ENCODE measurements at regions not wholly inside any gene's neighbourhood (a gene's known extent, or its start where the extent isn't known, plus 50 kb on each side); places are given as distances from the start of the nearest gene placed in this dataset.

DNA sequence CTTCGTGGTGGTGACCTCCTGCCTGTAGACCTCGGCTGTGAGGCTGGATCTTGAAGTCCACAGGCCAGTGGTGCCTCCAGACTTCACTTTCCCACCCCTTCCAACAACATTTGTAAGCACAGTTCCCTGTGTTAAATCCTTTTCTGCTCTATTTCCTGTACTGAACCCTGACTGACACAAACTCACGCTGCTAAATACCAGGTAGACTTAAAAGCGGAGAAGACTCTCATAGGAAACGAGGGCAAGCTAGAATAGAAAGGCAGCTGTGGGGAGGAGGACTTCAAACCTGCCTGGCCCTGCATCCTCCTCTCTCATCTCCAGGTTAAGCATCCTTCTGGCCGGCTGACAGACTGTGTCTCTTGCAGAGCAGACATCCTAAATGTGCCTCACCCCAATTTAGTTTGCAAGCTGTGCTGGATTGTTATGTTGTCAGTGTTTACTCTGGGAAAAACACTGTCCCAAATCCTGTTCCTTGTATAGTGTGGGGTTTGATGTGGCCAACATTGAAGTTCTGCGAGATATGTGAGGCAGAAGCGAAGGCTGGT is 58.5 kb upstream of the LARS2 start:
- Histone ChIP-seq H3K9me2 (no peaks in the 10 kb centered on the region), H3K9me3 (no peaks in the 10 kb centered on the region), H3K4me2 (no peak overlapping the region), H3K4me1 (ENCODE audit: control insufficient read depth in 1 of 2, insufficient read depth in 2 of 2, low read depth in 1 of 2, low read length in 1 of 2) (no peaks in the 10 kb centered on the region; a peak in 1 of 4 replicates), H2AFZ (ENCODE audit: low read depth) (no peak overlapping the region), H3K36me3 (replicated peaks in 1 of 2; ENCODE audit: control insufficient read depth in 1 of 2, insufficient read depth in 2 of 2, low read length in 1 of 2) (no peaks in the 10 kb centered on the region), H3K27ac (ENCODE audit: low read depth in 2 of 2, low read length in 1 of 2) (no peak overlapping the region), H3K4me3 (ENCODE audit: low read depth in 2 of 2, low read length in 1 of 2) (no peak overlapping the region), H3K9ac (no peak overlapping the region), H3F3A (replicated peaks; ENCODE audit: insufficient read depth) (no peaks in the 10 kb centered on the region), H3K27me3 (ENCODE audit: insufficient read depth) (peaks cover 36% of the 10 kb centered on the region; the same call in 1 of the 2 replicates), H4K20me1 (ENCODE audit: insufficient read depth) (no peaks in the 10 kb centered on the region), H3K79me2 (ENCODE audit: insufficient read depth) (no peaks in the 10 kb centered on the region)
- ChIA-PET POLR2A (no interaction called here), CTCF (no interaction called here)
- 50% methylated on average over 8 of the region's 8 CpGs for WGBS (ENCODE audit: low lambda C conversion rate)
- no peak for DNase-seq
- TF ChIP-seq TEAD4 (IDR thresholded peaks at IDR 0.05; ENCODE audit: borderline replicate concordance, insufficient read depth) (no peak), CHD2 (IDR thresholded peaks at IDR 0.05; ENCODE audit: low read length, partially characterized antibody) (no peak), MEF2A (IDR thresholded peaks at IDR 0.05; ENCODE audit: borderline replicate concordance, low read depth) (no peak), YY1 (IDR thresholded peaks at IDR 0.05; ENCODE audit: low read depth) (no peak), EZH2phosphoT487 (IDR thresholded peaks at IDR 0.05; ENCODE audit: borderline replicate concordance, low read depth) (no peak), EP300 (IDR thresholded peaks at IDR 0.05; ENCODE audit: borderline replicate concordance in 1 of 2, low read depth in 1 of 2, low read length in 1 of 2) (no peak), GABPA (IDR thresholded peaks at IDR 0.05; ENCODE audit: low read depth) (no peak), POLR2AphosphoS5 (IDR thresholded peaks at IDR 0.05; ENCODE audit: low read depth, low read length) (no peak), FOSL2 (IDR thresholded peaks at IDR 0.05; ENCODE audit: borderline replicate concordance, low read depth) (no peak), RXRA (IDR thresholded peaks at IDR 0.05; ENCODE audit: borderline replicate concordance, low read depth) (no peak)
- TF ChIP-seq, protein P1, sequence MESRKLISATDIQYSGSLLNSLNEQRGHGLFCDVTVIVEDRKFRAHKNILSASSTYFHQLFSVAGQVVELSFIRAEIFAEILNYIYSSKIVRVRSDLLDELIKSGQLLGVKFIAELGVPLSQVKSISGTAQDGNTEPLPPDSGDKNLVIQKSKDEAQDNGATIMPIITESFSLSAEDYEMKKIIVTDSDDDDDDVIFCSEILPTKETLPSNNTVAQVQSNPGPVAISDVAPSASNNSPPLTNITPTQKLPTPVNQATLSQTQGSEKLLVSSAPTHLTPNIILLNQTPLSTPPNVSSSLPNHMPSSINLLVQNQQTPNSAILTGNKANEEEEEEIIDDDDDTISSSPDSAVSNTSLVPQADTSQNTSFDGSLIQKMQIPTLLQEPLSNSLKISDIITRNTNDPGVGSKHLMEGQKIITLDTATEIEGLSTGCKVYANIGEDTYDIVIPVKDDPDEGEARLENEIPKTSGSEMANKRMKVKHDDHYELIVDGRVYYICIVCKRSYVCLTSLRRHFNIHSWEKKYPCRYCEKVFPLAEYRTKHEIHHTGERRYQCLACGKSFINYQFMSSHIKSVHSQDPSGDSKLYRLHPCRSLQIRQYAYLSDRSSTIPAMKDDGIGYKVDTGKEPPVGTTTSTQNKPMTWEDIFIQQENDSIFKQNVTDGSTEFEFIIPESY (IDR thresholded peaks at IDR 0.05; ENCODE audit: borderline replicate concordance, low read depth): no peak

DNA sequence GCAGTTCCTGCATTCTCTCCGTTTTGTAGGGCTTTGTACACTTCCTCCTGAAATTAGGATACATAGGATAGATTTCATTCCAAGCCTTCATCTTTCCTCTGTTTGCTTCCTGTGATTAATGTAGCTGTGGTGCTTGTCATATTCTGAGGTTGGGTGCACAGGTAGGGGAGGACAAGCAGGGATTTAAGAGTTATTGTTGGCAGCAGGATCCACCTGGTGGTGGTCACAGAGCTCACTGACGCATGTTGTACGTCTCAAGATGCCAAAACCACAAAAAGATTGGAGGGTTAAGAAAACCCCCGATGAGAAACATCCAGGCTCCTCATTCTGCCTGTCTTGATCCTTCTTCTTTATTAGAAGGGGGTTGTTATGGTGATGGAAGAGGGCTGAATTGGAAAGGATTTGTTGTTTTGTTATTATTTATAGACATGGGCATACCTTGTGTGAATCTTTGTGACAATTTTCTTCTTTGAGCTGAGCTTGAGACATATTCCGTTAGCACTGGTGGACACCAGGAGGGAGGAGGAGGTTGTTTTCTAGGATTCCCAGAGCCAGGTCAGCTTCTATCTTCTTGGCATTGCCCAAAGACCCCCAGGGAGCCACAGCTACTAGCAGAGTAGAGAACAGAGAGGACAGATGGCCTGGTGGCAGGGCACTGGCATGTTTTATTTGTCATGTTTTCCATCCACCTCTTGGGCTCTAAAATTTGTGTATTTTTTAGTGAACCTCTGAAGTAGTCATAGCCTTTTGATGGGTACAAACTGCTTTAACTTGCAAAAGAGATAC is 57.7 kb upstream of the LARS2 start:
- CTCF ChIA-PET: no interaction called here

More for the DNA sequence above, 57.7 kb upstream of the LARS2 start:
- no peak overlapping the region for H2AFZ ChIP-seq (ENCODE audit: low read depth)
- no peaks in the 10 kb centered on the region for H3K36me3 ChIP-seq (replicated peaks in 1 of 2; ENCODE audit: control insufficient read depth in 1 of 2, insufficient read depth in 2 of 2, low read length in 1 of 2)
- H4K20me1 ChIP-seq (ENCODE audit: insufficient read depth): no peaks in the 10 kb centered on the region
- no peaks in the 10 kb centered on the region; a peak in 1 of 4 replicates for H3K4me1 ChIP-seq (ENCODE audit: control insufficient read depth in 1 of 2, insufficient read depth in 2 of 2, low read depth in 1 of 2, low read length in 1 of 2)
- peaks cover 31% of the 10 kb centered on the region; the same call in 1 of the 2 replicates for H3K27me3 ChIP-seq (ENCODE audit: insufficient read depth)
- H3K4me3 ChIP-seq (ENCODE audit: low read depth in 2 of 2, low read length in 1 of 2): no peak overlapping the region
- no peaks in the 10 kb centered on the region for H3F3A ChIP-seq (replicated peaks; ENCODE audit: insufficient read depth)
- no peak for TF ChIP-seq CHD2 (IDR thresholded peaks at IDR 0.05; ENCODE audit: low read length, partially characterized antibody)
- TF ChIP-seq YY1 (IDR thresholded peaks at IDR 0.05; ENCODE audit: low read depth): no peak
- TF ChIP-seq, protein P2, sequence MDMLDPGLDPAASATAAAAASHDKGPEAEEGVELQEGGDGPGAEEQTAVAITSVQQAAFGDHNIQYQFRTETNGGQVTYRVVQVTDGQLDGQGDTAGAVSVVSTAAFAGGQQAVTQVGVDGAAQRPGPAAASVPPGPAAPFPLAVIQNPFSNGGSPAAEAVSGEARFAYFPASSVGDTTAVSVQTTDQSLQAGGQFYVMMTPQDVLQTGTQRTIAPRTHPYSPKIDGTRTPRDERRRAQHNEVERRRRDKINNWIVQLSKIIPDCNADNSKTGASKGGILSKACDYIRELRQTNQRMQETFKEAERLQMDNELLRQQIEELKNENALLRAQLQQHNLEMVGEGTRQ (IDR thresholded peaks at IDR 0.05; ENCODE audit: borderline replicate concordance, low read depth, low read length): no peak
- no peak for TF ChIP-seq JUND (IDR thresholded peaks at IDR 0.05)
- no peak for TF ChIP-seq FOXM1 (IDR thresholded peaks at IDR 0.05; ENCODE audit: low read depth)
- TF ChIP-seq, protein P3, sequence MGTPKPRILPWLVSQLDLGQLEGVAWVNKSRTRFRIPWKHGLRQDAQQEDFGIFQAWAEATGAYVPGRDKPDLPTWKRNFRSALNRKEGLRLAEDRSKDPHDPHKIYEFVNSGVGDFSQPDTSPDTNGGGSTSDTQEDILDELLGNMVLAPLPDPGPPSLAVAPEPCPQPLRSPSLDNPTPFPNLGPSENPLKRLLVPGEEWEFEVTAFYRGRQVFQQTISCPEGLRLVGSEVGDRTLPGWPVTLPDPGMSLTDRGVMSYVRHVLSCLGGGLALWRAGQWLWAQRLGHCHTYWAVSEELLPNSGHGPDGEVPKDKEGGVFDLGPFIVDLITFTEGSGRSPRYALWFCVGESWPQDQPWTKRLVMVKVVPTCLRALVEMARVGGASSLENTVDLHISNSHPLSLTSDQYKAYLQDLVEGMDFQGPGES (IDR thresholded peaks at IDR 0.05; ENCODE audit: low read depth, low read length): no peak
- TF ChIP-seq RFX5 (IDR thresholded peaks at IDR 0.05; ENCODE audit: low read length): no peak
- no peak for TF ChIP-seq RCOR1 (IDR thresholded peaks at IDR 0.05; ENCODE audit: low read length)
- TF ChIP-seq NFIC (IDR thresholded peaks at IDR 0.05; ENCODE audit: borderline replicate concordance): no peak
- POLR2A ChIA-PET: no interaction called here
- WGBS (ENCODE audit: low lambda C conversion rate): 51% methylated on average over 5 of the region's 5 CpGs
- no peak overlapping the region for H3K27ac ChIP-seq (ENCODE audit: low read depth in 2 of 2, low read length in 1 of 2)
- H3K4me2 ChIP-seq: no peak overlapping the region
- no peak for DNase-seq
- no peaks in the 10 kb centered on the region for H3K79me2 ChIP-seq (ENCODE audit: insufficient read depth)
- no peaks in the 10 kb centered on the region for H3K9me2 ChIP-seq
- H3K9ac ChIP-seq: no peak overlapping the region
- no peaks in the 10 kb centered on the region for H3K9me3 ChIP-seq
